ENCODE measurements at regions not wholly inside any gene's neighbourhood (a gene's known extent, or its start where the extent isn't known, plus 50 kb on each side); places are given as distances from the start of the nearest gene placed in this dataset.

GRCh38 chr12:75870878-75871277, 160.7 kb downstream of the PHLDA1 start:
- intact Hi-C loops (cut with DNase I) = no loop called here

GRCh38 chr12:75868501-75868900, 163.1 kb downstream of the PHLDA1 start:
- ATAC-seq (no peak), DNase-seq (no peak)
- Histone ChIP-seq H3K4me3 (no peak overlapping the region), H3K9me3 (no peaks in the 10 kb centered on the region), H3K36me3 (no peaks in the 10 kb centered on the region), H3K4me1 (no peaks in the 10 kb centered on the region), H3K27ac (no peak overlapping the region), H3K27me3 (no peaks in the 10 kb centered on the region)
- TF ChIP-seq CTCF (IDR thresholded peaks at IDR 0.05) = no peak
- intact Hi-C loops (cut with DNase I) = no loop called here

More at GRCh38 chr12:75870878-75871277, 160.7 kb downstream of the PHLDA1 start:
- Histone ChIP-seq H3K9me3 (no peaks in the 10 kb centered on the region), H3K36me3 (no peaks in the 10 kb centered on the region), H3K27me3 (no peaks in the 10 kb centered on the region), H3K4me3 (no peak overlapping the region), H3K27ac (no peak overlapping the region), H3K4me1 (no peaks in the 10 kb centered on the region)
- ATAC-seq (no peak), DNase-seq (no peak)
- TF ChIP-seq CTCF (IDR thresholded peaks at IDR 0.05) = no peak

GRCh38 chr12:75865315-75865714, 166.3 kb downstream of the PHLDA1 start:
- H3K9me3 ChIP-seq = no peaks in the 10 kb centered on the region
- ATAC-seq (no peak), DNase-seq (no peak)
- H3K4me1 ChIP-seq = no peaks in the 10 kb centered on the region
- no peaks in the 10 kb centered on the region for H3K27me3 ChIP-seq
- H3K27ac ChIP-seq = no peak overlapping the region
- TF ChIP-seq CTCF (IDR thresholded peaks at IDR 0.05) = no peak
- no peaks in the 10 kb centered on the region for H3K36me3 ChIP-seq
- H3K4me3 ChIP-seq = no peak overlapping the region
- intact Hi-C loops (cut with DNase I) = no loop called here

- no peak overlapping the region for H3K4me3 ChIP-seq
- DNase-seq = no peak
- H3K27me3 ChIP-seq = no peaks in the 10 kb centered on the region
These were observed 167.4 kb downstream of the PHLDA1 start for GRCh38 chr12:75864161-75864560.

GRCh38 chr12:75863533-75863932, 168.0 kb downstream of the PHLDA1 start:
- TF ChIP-seq CTCF (IDR thresholded peaks at IDR 0.05) = no peak
- intact Hi-C loops (cut with DNase I) = no loop called here
- no peaks in the 10 kb centered on the region for H3K36me3 ChIP-seq
- no peak overlapping the region for H3K27ac ChIP-seq
- no peaks in the 10 kb centered on the region for H3K4me1 ChIP-seq
- H3K9me3 ChIP-seq = no peaks in the 10 kb centered on the region
- H3K27me3 ChIP-seq = no peaks in the 10 kb centered on the region
- DNase-seq (no peak), ATAC-seq (no peak)
- no peak overlapping the region for H3K4me3 ChIP-seq

More at GRCh38 chr12:75864161-75864560, 167.4 kb downstream of the PHLDA1 start:
- H3K27ac ChIP-seq = no peak overlapping the region
- no peak for TF ChIP-seq CTCF (IDR thresholded peaks at IDR 0.05)
- no peaks in the 10 kb centered on the region for H3K9me3 ChIP-seq
- intact Hi-C loops (cut with DNase I) = no loop called here
- no peaks in the 10 kb centered on the region for H3K4me1 ChIP-seq
- no peaks in the 10 kb centered on the region for H3K36me3 ChIP-seq
- no peak for ATAC-seq

Data from left lung (tissue), 4 donors.